Colonic mucosa (tissue), 4 donors: ENCODE measurements at regions not wholly inside any gene's neighbourhood (a gene's known extent, or its start where the extent isn't known, plus 50 kb on each side); places are given as distances from the start of the nearest gene placed in this dataset.

ENCODE experiments used
- DNase-seq: peaks from one replicate; pipeline ENCODE4 v3.0.0-alpha.2; 2020
- H3K27ac ChIP-seq: fragments of 200-600 bp; one replicate; pipeline ENCODE4 v1.8.0; 2021
- H3K27me3 ChIP-seq: fragments of 200-600 bp; one replicate; pipeline ENCODE4 v1.8.0; 2021
- H3K36me3 ChIP-seq: fragments of 200-600 bp; one replicate; pipeline ENCODE4 v1.8.0; 2021
- H3K4me1 ChIP-seq: fragments of 200-600 bp; one replicate; pipeline ENCODE4 v1.8.0; 2021; ENCODE audit warnings: mild to moderate bottlenecking
- H3K4me3 ChIP-seq: fragments of 200-600 bp; one replicate; pipeline ENCODE4 v1.8.0; 2021
- H3K9ac ChIP-seq, 2 donors: one replicate each; pipeline ENCODE4 v1.7.0; 2013; ENCODE audit warnings: control low read depth in 2 of 2, low read depth in 2 of 2, low read length in 2 of 2
- H3K9me3 ChIP-seq: fragments of 200-600 bp; one replicate; pipeline ENCODE4 v1.8.0; 2021
- CTCF ChIP-seq: fragments of 200-600 bp; IDR thresholded peaks from one replicate; pipeline ENCODE4 v1.8.0; 2022; ENCODE audit warnings: antibody characterized with exemption, mild to moderate bottlenecking
- intact Hi-C: fragments of 100-400 bp; cut with DNase I; formaldehyde crosslinking; loops from one replicate; pipeline ENCODE4 v1.14.1; 2022
- donor health status: healthy.
- donor health status: DM: no; HTN: no; CAD: no.
- donor health status: DM: no; HTN: no; CAD: no.

- TF ChIP-seq CTCF, result no peak
- DNase-seq, result no peak
Measured at GRCh38 chr4:175457956-175458355, 354.1 kb downstream of the GPM6A start.

GRCh38 chr4:175459571-175459970 lies 352.5 kb downstream of the GPM6A start:
- Histone ChIP-seq H3K9me3 (no peaks in the 10 kb centered on the region), H3K27me3 (no peaks in the 10 kb centered on the region), H3K36me3 (no peaks in the 10 kb centered on the region), H3K9ac (no peak overlapping the region), H3K27ac (no peak overlapping the region), H3K4me3 (no peak overlapping the region), H3K4me1 (no peaks in the 10 kb centered on the region)
- no peak for DNase-seq
- intact Hi-C loops, result no loop called here
- TF ChIP-seq CTCF, result no peak

More at GRCh38 chr4:175457956-175458355, 354.1 kb downstream of the GPM6A start:
- Histone ChIP-seq H3K36me3 (no peaks in the 10 kb centered on the region), H3K27ac (no peak overlapping the region), H3K9me3 (no peaks in the 10 kb centered on the region), H3K4me1 (no peaks in the 10 kb centered on the region), H3K9ac (no peak overlapping the region), H3K27me3 (no peaks in the 10 kb centered on the region), H3K4me3 (no peak overlapping the region)
- intact Hi-C loops, result no loop called here

DNA sequence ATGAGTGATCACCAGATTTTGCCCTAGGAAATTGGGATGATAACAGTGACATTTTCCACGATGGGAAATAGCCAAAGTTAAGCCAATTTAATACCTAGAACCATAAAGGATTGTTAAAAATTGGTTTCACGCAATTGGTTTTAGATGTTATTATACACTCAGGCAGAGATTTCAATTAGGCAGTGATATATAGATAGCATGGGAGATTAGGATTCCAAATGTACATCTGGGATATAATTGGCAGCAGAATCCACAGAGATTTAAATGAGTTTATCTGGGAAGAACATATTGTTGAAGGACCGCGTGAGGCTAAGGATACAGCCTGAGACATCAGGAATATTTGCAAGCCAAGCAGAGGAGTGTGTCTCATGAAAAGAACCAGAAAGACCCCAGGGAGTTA lies 351.6 kb downstream of the GPM6A start:
- H3K27me3 ChIP-seq, result no peaks in the 10 kb centered on the region
- no peak for DNase-seq

DNA sequence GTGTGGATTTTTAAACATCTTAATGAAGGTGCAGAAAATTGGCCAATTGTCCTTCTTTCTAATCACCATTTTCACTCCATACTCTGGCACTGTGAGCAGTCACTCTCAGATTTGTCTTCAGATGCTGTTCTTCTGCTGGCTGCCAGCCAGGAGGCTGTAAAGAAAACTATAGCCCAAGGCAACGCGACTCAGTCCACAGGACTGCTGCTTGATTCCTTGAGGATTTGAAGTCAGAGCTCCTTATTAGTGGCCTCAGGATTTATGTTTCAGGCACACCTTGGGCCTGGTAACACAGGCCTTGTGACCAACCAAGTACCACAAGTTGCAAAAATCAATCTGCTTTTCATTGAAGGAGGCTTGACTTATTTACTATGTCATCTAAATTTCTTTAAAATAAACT lies 342.6 kb downstream of the GPM6A start:
- Histone ChIP-seq H3K4me1 (no peaks in the 10 kb centered on the region), H3K27me3 (no peaks in the 10 kb centered on the region), H3K4me3 (no peak overlapping the region), H3K27ac (no peak overlapping the region), H3K36me3 (no peaks in the 10 kb centered on the region), H3K9ac (no peak overlapping the region), H3K9me3 (no peaks in the 10 kb centered on the region)
- DNase-seq, result no peak
- intact Hi-C loops, result no loop called here
- TF ChIP-seq CTCF, result no peak

More for the DNA sequence above, 351.6 kb downstream of the GPM6A start:
- H3K27ac ChIP-seq, result no peak overlapping the region
- no peaks in the 10 kb centered on the region for H3K9me3 ChIP-seq
- no peak overlapping the region for H3K9ac ChIP-seq
- no peaks in the 10 kb centered on the region for H3K4me1 ChIP-seq
- intact Hi-C loops, result no loop called here
- H3K36me3 ChIP-seq, result no peaks in the 10 kb centered on the region
- no peak overlapping the region for H3K4me3 ChIP-seq
- TF ChIP-seq CTCF, result no peak

GRCh38 chr4:175470131-175470530 lies 341.9 kb downstream of the GPM6A start:
- DNase-seq, result no peak
- intact Hi-C loops, result no loop called here
- no peaks in the 10 kb centered on the region for H3K27me3 ChIP-seq
- no peak overlapping the region for H3K27ac ChIP-seq
- TF ChIP-seq CTCF, result no peak
- no peak overlapping the region for H3K4me3 ChIP-seq
- H3K9ac ChIP-seq, result no peak overlapping the region
- H3K36me3 ChIP-seq, result no peaks in the 10 kb centered on the region
- H3K4me1 ChIP-seq, result no peaks in the 10 kb centered on the region
- H3K9me3 ChIP-seq, result no peaks in the 10 kb centered on the region

- Histone ChIP-seq H3K36me3 (no peaks in the 10 kb centered on the region), H3K27me3 (no peaks in the 10 kb centered on the region), H3K9me3 (no peaks in the 10 kb centered on the region), H3K4me3 (no peak overlapping the region), H3K27ac (no peak overlapping the region), H3K9ac (no peak overlapping the region), H3K4me1 (no peaks in the 10 kb centered on the region)
- no peak for DNase-seq
- no peak for TF ChIP-seq CTCF
- intact Hi-C loops, result no loop called here
Measured at GRCh38 chr4:175480404-175480803, 331.7 kb downstream of the GPM6A start.
